ENCODE measurements at regions not wholly inside any gene's neighbourhood (a gene's known extent, or its start where the extent isn't known, plus 50 kb on each side); places are given as distances from the start of the nearest gene placed in this dataset.

- no peak overlapping the region for H3K27ac Mint-ChIP-seq
- no peak overlapping the region for H3K4me2 ChIP-seq (replicated peaks; ENCODE audit: extremely low read depth, low read length, poor library complexity, severe bottlenecking)
These were observed 296.8 kb downstream of the SOX9 start for GRCh38 chr17:72417627-72418026.

DNA sequence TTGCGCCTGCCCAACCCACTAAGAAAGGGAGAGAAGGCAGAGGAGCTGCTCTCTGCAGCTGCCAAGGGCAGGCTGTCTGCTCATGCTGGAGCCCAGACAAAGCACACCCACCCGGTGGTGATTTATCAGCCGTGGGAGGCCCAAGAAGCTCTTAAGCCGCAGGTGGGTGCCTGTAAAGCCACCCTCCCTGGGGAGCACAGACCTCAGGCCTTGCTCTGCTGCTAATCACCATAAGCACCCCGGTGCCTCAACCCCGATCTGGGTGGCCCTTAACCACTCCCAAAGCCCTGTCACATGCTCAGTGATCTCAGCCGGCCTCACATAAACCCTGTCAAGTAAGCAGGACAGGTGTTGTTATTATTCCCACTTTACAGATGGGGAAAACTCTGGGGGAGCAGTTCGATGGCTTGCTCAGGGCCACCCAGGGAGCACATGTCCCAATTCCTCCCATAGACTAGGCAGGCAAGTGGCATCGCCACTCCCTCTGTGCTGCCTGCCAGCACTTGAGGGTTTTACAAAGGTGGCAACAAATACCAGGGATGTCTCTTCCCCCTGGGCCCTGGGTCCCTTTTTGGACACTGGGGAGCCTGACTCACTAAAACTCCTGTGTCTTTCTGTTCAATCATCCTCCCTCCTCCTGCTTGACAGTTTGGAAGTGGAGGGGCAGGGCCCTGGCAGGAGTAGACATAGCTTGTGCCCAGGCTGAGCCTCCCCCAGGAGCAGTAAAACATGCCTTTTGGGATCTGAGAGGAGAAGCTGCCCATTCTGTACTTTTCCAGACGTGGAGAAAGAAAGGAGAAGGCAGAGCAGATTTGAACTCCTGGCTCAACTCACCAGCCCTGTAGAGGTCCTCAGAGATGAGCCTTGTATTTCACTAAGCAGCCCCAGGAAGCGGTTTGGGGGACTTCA lies 299.3 kb downstream of the SOX9 start:
- Histone ChIP-seq H3K36me3 (replicated peaks in 1 of 2; ENCODE audit: control insufficient read depth in 1 of 2, insufficient read depth in 2 of 2, low read length in 2 of 2) (no peaks in the 10 kb centered on the region), H3K9me3 (replicated peaks in 1 of 2; ENCODE audit: control insufficient read depth in 1 of 2, insufficient read depth in 1 of 2, low read length in 2 of 2) (peaks cover 33 to 44% of the 10 kb centered on the region in 2 donors), H4K20me1 (ENCODE audit: insufficient read depth, low read length) (no peaks in the 10 kb centered on the region), H3K27me3 (ENCODE audit: control insufficient read depth in 2 of 2, insufficient read depth in 2 of 2, low read length in 2 of 2) (no peaks in the 10 kb centered on the region), H3K4me3 (replicated peaks in 1 of 3; ENCODE audit: low read depth in 2 of 3, low read length in 3 of 3) (no peak overlapping the region), H3K9ac (ENCODE audit: insufficient read depth, low read length, poor library complexity, severe bottlenecking) (no peak overlapping the region), H3K4me1 (ENCODE audit: control insufficient read depth in 1 of 2, insufficient read depth in 2 of 2, low read length in 2 of 2) (no peaks in the 10 kb centered on the region), H3K27ac (ENCODE audit: low read depth in 1 of 2, low read length in 2 of 2) (no peak overlapping the region), H3K79me2 (ENCODE audit: insufficient read depth, low read length) (no peaks in the 10 kb centered on the region), H2AFZ (ENCODE audit: insufficient read depth, low read depth, low read length, poor library complexity, severe bottlenecking) (no peak overlapping the region), H3K4me2 (replicated peaks; ENCODE audit: extremely low read depth, low read length, poor library complexity, severe bottlenecking) (no peak overlapping the region)
- H3K4me3 Mint-ChIP-seq = no peak overlapping the region
- no peak for TF ChIP-seq CTCF (IDR thresholded peaks at IDR 0.05)
- H3K36me3 Mint-ChIP-seq = no peaks in the 10 kb centered on the region
- intact Hi-C loops (cut with micrococcal nuclease) = no loop called here
- peaks cover 14 to 44% (median 23%) of the 10 kb centered on the region in 7 donors for H3K9me3 Mint-ChIP-seq
- H3K4me1 Mint-ChIP-seq = no peaks in the 10 kb centered on the region
- no peak overlapping the region for H3K27ac Mint-ChIP-seq
- WGBS (ENCODE audit: insufficient coverage) = 93% methylated on average over 9 of the region's 11 CpGs
- no peak for DNase-seq
- peaks cover 1 to 6% (median 2%) of the 10 kb centered on the region in 3 donors for H3K27me3 Mint-ChIP-seq (ENCODE audit: low read depth in 3 of 3)

More at GRCh38 chr17:72417627-72418026, 296.8 kb downstream of the SOX9 start:
- H2AFZ ChIP-seq (ENCODE audit: insufficient read depth, low read depth, low read length, poor library complexity, severe bottlenecking) = no peak overlapping the region
- H3K4me3 ChIP-seq (replicated peaks in 1 of 3; ENCODE audit: low read depth in 2 of 3, low read length in 3 of 3) = no peak overlapping the region
- DNase-seq = no peak
- TF ChIP-seq CTCF (IDR thresholded peaks at IDR 0.05) = no peak
- Mint-ChIP-seq H3K9me3 (peaks cover 21 to 52% (median 31%) of the 10 kb centered on the region in 7 donors), H3K27me3 (ENCODE audit: low read depth in 3 of 3) (peaks cover 1 to 4% (median 2%) of the 10 kb centered on the region in 3 donors), H3K4me1 (no peaks in the 10 kb centered on the region), H3K4me3 (no peak overlapping the region), H3K36me3 (no peaks in the 10 kb centered on the region)
- WGBS (ENCODE audit: insufficient coverage) = no CpG with 5 or more reads among the region's 2 CpGs
- no peaks in the 10 kb centered on the region for H3K27me3 ChIP-seq (ENCODE audit: control insufficient read depth in 2 of 2, insufficient read depth in 2 of 2, low read length in 2 of 2)
- H3K9me3 ChIP-seq (replicated peaks in 1 of 2; ENCODE audit: control insufficient read depth in 1 of 2, insufficient read depth in 1 of 2, low read length in 2 of 2) = peaks cover 42 to 53% of the 10 kb centered on the region in 2 donors
- H4K20me1 ChIP-seq (ENCODE audit: insufficient read depth, low read length) = no peaks in the 10 kb centered on the region
- no peak overlapping the region for H3K27ac ChIP-seq (ENCODE audit: low read depth in 1 of 2, low read length in 2 of 2)
- no peak overlapping the region for H3K9ac ChIP-seq (ENCODE audit: insufficient read depth, low read length, poor library complexity, severe bottlenecking)
- intact Hi-C loops (cut with micrococcal nuclease) = no loop called here
- no peaks in the 10 kb centered on the region for H3K4me1 ChIP-seq (ENCODE audit: control insufficient read depth in 1 of 2, insufficient read depth in 2 of 2, low read length in 2 of 2)
- no peaks in the 10 kb centered on the region for H3K36me3 ChIP-seq (replicated peaks in 1 of 2; ENCODE audit: control insufficient read depth in 1 of 2, insufficient read depth in 2 of 2, low read length in 2 of 2)
- H3K79me2 ChIP-seq (ENCODE audit: insufficient read depth, low read length) = no peaks in the 10 kb centered on the region
